AG08395 (cell line): ENCODE measurements at regions not wholly inside any gene's neighbourhood (a gene's known extent, or its start where the extent isn't known, plus 50 kb on each side); places are given as distances from the start of the nearest gene placed in this dataset.
A peak's percentile ranks its signal among the peaks of the same experiment; 100 is the strongest.
"Not testable (repeated sequence)": the region's sequence is repeated elsewhere in the genome, so short reads cannot be mapped to it uniquely, and the experiment has no call there.

Experiments
- DNase-seq: peaks from one replicate; pipeline ENCODE4 v3.0.0; 2012; ENCODE audit warnings: mixed read lengths, low spot score

GRCh38 chr6:112984899-112985298 lies 637.8 kb downstream of the RFPL4B start:
- no peak for DNase-seq

GRCh38 chr6:112986321-112986720 lies 639.2 kb downstream of the RFPL4B start:
- DNase-seq: no peak

GRCh38 chr6:112988748-112989147 lies 641.6 kb downstream of the RFPL4B start:
- no peak for DNase-seq

DNA sequence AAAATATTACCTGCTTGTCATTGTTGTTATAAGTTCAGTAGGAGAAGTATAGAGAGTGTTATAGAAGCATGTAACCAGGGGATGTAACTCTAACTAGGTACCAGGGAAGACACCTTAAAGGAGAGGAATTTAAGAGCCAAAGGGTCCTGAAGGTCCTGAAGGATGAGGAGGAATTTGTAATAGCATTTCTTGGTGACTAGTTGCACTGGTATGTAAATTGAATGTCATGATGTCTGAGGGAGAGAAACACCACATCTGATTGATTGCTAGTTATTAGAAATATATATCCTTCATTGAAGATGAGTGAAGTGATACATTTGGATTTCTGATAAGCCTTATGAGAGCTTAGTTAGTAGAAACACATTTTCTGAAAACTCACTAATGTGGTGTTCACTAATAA lies 643.8 kb downstream of the RFPL4B start:
- DNase-seq: peak; percentile 5

DNA sequence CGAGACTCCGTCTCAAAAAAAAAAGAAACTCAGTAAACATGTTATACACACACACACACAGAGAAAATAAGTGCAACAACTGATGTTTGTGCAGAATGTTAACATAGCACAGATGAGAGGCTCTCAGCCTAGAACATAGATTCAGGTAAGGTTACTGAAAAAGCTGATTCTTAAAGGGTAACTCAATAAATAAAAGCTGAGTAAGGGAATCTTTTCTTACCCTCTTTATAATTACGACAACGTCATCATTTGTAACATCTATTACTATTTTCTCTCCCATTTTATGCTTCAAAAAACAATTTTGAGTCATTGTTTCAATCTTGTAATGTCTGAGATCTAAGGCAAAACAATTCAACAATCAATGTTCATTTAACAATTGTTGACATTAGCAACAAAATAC lies 644.8 kb downstream of the RFPL4B start:
- DNase-seq: no peak

DNA sequence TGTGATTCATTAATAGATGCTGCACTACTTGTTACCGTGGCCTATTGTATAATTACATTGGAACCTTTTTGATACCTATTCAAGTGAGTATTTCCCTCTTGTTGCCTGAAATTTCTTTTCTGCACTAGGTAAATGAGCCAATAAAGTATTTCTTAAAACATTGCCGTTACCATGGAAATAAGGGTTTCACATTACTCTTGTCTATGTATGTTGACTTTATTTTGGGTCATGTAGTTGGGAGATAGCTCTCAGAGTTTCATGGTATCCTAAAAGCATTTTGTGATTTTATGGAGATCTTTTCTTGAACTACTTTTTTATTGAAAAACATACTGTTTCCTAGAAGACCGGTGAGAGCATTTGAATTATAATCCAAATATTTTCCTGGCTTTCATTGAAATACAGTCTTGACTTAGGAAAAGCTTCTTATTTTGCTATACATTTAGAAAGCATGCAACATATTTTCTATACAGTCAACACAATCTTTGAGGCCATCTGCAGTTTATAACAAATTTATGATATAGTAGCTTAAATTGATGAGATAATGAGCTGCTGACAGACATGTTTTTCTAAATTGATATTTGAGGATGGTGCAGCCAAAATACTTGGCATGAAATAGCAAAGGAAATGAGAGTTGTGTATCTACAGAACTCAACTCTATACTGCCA lies 650.4 kb downstream of the RFPL4B start:
- DNase-seq: no peak

DNA sequence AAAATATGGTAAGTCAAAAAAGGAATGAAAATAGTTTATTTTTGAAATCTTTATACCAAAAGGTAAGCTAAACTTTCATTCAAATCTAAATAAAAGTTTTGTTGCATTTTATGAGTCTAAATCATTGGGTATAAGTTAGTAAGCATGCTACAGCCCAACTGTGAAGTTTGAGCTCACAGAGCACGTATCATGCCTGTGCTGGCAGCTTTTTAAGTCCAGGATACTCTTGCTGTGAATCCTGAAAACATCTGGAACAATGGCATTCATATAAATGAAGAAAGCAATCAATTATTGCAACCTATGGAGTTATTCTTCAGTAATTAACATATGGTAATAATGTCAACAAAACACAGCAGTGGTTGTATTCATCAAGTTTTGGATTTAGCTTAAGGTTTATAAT lies 656.9 kb downstream of the RFPL4B start:
- no peak for DNase-seq

DNA sequence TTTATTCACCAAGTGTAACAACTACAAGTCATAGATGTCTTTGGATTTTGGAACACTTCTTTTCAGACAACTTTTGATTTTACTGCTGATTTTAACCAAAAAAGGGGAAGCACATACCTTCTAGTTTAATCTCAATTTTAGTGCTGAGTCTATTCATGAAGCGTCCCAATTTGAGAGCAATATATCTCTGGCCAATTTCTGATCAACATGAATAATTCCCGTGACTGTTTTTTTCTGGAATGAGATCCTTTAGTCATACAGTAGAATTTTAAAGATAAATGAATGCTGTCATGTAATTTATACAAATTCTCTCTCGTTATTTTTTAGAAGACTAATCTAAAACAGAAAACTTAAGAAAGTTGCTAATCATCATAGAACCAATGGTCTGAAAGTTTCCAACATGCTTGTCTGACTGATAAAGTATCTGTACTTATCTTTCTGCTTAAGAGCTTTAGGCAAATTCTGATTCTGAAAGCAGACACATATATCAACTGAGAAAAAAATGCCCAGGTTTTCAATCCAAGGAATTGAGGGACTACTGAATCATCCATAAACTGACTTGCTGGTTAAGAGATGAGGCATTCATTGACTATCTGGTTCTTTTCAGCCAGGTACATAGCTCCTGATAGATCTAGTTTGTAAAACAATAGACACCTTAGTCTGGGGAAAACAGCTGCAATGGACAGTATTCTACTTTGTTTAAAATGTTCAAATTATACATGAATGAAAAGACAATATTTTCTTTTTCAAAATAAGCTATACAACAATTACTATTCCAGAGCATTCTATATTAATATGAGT lies 657.5 kb downstream of the RFPL4B start:
- no peak for DNase-seq

- DNase-seq: no peak
Measured at GRCh38 chr6:113006494-113006893, 659.4 kb downstream of the RFPL4B start.

- peak; percentile 19 for DNase-seq
Measured at GRCh38 chr6:113009682-113010081, 662.6 kb downstream of the RFPL4B start.

DNA sequence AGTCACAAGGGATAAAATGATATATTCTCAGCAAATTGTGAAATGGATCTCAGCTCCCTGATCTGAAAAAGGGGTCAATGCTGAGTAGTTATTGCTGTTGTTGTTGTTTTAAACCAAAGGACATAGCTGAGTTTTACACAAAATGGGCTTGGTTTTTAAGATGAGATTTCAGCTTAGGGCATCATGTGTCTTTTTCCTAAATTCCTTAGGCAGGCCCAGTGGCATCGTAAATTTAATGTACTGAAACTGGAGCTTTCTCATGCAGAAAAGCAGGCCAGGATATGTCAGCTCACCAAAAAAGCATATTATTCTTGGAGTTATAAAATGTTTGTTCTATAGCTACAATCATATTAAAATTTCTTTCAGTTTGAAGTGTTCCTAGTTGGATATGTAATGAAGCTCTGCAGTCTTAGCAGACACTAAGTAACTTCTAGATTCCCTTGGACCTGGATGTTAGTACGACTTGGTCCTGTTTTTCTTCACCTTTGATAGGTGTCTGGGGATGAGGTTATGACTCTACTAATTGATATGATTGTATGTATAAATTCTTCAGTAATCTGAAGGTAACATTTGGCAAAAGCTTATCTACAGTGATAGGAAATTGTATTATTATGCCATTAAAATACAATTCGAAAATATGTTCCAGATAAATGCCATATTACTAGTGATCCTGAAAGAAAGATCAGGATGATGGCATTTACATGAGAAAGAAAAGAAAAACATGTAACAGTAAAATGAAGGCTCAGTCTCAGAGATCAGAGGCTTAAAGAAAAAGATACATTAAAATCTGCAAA lies 663.3 kb downstream of the RFPL4B start:
- no peak for DNase-seq

DNA sequence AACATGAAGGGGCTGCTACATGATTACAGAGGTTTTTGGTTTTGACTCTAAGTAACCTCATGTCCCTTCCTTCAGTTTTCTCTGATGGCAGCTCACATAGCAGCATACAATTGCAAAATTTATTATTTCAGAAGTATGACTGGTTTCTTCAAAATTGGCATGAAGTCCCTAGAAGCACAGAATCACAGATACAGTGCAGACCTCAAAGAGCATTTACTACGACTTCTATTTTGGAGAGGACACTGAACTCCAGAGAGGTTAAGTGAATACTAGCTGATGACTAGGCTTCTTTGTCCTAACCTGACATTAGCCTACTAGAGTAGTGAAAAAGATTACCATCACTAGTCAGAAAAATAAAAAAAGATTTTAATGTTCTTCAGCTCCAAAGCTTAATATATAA lies 664.3 kb downstream of the RFPL4B start:
- DNase-seq: peak; percentile 3

- peak; percentile 23 for DNase-seq
Measured at GRCh38 chr6:113011801-113012200, 664.7 kb downstream of the RFPL4B start.

DNA sequence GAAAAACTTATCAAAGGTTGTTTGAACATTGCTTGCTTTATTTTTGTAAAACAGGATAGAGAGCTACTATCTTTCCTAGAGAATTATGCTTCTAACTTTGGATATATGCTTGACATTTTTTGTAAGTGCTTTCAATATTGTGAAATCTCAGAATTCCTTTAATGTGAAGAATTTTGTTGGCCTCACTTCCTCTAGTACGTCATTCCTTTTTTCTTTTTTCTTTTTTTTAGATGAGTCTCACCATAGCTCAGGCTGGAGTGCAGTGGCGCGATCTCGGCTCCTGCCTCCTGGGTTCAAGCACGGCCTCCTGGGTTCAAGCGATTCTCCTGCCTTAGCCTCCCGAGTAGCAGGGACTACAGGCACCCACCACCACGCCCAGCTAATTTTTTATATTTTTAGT lies 668.1 kb downstream of the RFPL4B start:
- DNase-seq: peak; percentile 26

GRCh38 chr6:113017353-113017752 lies 670.2 kb downstream of the RFPL4B start:
- no peak for DNase-seq

- peak; percentile 78 for DNase-seq
Measured at GRCh38 chr6:113018351-113019151, 671.4 kb downstream of the RFPL4B start.

GRCh38 chr6:113019176-113019575 lies 672.0 kb downstream of the RFPL4B start:
- DNase-seq: no peak

DNA sequence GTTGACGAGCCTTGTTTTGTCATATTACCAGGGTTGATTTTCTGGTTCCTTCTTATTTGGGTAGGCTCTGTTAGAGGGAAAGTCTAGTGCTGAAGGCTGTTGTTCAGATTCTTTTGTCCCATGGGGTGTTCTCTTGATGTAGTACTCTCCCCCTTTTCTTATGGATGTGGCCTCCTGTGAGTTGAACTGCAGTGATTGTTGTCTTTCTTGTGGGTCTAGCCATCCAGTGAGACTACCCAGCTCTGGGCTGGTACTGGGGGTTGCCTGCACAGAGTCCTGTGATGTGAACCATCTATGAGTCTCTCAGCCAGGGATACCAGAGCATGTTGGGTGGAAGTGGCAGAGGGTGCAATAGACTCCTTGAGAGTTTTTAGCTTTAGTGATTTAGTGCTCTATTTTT lies 680.6 kb downstream of the RFPL4B start:
- DNase-seq: no peak

DNA sequence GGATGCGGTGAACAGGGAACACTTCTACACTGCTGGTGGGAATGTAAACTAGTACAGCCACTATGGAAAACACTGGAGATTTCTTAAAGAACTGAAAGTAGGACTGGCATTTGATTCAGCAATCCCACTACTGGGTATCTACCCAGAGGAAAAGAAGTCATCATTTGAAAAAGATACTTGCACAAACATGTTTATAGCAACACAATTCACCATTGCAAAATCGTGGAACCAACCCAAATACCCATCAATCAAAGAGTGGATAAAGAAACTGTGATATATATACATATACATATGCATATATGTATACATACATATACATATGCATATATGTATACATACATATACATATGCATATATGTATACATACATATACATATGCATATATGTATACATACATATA lies 682.0 kb downstream of the RFPL4B start:
- not testable (repeated sequence) for DNase-seq

GRCh38 chr6:113031591-113032238 lies 684.6 kb downstream of the RFPL4B start:
- no peak for DNase-seq

- no peak for DNase-seq
Measured at GRCh38 chr6:113039005-113039404, 691.9 kb downstream of the RFPL4B start.
